HG03354 (cell line): ENCODE measurements at regions not wholly inside any gene's neighbourhood (a gene's known extent, or its start where the extent isn't known, plus 50 kb on each side); places are given as distances from the start of the nearest gene placed in this dataset.

Source experiments
- ATAC-seq: cut with Tn5 transposase; IDR thresholded peaks from one replicate; pipeline ENCODE4 v1.9.1; 2021; ENCODE audit warnings: mild to moderate bottlenecking; ENCODE audit not compliant: unreplicated experiment, poor library complexity, severe bottlenecking

DNA sequence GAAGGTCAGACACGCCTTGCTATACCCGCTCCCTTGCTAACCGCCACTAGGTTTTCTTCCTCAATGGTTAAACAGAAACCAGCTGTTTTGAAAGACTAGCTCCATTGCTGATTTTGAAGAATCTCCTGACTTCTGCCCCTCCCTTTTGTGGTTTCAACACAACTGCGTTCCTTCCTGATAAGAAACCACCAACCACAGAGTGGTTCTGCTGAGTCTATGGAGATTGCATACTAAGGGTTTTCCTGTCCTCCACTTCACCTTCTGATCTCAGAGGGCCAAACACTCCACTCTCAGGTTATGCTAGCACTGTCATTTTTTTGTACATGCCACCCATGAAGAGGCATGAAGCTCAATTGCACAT is 207.9 kb downstream of the MYLK4 start:
- ATAC-seq, result peak; percentile 74

DNA sequence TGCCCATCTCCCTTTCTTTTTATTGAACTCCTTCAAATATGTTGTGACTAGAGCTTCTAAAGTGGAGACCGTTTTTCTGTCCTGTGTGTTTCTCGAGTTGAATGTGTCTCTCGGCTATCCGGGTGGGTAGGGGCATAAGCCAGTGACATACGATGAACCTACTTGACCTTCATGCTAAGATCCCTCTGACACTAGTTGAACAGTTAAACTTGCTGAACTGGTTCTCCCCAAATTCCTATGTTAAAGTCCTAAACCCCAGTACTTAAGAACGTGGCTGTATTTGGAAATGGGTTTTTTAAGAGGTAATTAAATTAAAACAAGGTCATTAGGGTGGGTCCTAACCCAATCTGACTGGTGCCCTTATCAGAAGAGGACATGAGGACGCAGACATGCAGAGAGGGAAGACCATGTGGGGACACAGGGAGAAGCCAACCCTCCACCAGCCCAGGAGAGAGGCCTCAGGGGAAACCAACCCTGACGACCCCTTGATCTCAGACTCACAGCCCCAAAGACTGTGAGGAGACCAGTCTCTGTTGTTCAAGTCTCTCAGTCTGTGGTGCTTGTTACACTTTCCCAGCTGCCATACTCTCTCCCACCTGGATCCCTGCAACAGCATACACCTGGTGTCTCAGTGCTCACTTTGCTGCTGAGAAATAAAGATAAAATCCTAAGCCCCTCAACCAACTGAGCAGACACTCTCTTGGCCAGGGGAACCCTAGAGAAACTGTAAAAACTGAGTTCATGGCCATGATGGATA is 208.4 kb downstream of the MYLK4 start:
- peak; percentile 25 for ATAC-seq

DNA sequence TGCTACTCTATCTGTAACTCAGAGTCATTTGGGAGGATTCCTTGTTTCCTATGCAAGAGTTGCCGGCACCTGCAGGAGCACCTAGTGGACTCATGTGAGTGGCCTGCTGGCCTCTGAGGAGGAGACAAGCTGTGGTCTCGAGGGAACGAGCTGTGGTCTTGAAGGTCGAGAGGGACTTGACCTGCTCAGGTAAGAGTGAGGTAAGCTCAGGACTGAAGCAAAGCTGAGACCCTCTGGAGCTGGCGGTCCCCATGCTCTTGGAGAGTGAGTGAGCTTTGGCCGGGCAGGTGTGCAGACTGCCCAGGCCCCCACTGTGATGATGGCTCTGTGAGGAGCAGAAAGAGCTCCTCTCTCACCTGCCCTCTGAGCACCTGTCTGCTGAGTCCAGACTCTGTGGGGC is 214.3 kb downstream of the MYLK4 start:
- ATAC-seq, result no peak

DNA sequence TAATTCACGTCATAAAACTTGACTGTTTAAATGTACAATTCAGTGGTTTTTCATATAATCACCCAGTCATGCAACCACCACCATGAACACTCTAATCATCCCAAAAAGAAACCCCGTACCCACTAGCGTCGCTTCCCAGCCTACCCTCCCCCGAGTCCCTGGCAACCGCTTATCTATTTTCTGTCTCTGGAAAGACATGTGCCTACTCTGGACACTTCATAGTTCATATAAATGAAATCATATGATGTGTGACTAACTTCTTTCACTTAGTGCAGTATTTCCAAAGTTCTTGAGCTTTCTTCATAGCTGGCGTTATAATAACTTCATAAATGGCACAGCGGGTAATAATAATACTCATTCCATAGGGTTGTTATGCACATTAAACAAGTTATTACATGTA is 215.2 kb downstream of the MYLK4 start:
- no peak for ATAC-seq

DNA sequence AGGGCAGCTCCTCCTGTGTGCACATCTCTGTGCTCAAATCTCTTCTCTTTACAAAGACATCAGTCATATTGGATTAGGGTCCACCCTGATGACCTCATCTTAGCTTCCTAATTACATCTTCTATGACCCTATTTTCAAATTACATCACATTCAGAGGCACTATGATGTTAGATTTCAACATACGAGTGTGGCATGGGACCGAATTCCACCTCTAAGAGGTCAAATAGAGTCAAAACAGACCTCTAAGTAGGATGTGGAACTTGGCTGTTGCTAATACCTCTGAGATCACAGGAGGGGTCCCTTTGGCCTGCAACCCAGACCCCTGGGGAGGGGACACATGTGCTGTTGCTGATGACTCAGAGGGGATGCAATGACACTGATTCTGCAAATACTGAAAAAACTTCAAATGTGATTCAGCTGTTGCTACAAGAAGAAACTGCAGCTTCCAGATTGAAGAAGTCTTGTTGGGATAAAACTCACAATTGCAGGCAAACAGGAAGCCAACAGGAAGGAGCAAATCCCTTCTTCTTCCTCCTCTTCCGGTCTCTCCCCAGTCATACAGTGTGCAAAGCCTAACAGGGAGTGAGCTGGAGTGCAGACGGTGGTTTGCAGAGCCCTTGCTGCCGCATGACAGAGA is 216.2 kb downstream of the MYLK4 start:
- no peak for ATAC-seq

DNA sequence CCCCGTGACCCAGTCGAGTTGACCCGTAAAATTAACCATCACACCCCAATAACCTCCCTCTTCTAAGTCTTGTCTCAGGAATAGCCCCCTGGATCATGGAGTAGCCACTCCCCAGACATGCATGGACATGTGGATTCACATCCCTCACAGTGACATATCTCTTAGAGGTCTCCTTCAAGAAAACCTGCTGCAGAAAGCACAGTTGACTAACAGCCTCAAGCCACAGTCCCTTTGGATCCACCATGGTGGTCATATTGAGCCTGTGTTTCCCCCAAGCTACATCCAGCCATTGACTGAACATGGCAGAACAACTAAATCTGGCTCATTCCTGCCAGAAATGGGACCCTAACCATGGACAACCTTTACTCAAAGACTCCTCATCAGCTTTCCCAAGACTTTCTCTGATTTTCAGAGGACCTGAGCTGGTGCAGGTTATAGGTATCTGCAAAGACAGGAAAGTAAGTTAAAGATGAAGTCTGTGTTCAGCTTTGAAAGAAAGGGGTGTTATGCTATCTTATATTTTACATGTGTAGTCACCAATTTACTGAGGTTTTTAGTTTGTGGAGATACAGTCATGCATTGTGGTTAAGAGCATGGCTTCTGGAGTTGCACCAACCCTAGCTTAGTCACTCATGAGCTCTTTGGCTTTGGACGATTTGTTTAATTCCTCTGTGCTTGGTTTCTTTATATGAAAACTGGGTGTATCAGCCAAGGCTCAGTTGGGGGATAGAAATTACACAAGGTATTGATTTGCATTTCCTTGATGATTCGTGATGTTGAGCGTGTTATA is 219.1 kb downstream of the MYLK4 start:
- ATAC-seq, result no peak

DNA sequence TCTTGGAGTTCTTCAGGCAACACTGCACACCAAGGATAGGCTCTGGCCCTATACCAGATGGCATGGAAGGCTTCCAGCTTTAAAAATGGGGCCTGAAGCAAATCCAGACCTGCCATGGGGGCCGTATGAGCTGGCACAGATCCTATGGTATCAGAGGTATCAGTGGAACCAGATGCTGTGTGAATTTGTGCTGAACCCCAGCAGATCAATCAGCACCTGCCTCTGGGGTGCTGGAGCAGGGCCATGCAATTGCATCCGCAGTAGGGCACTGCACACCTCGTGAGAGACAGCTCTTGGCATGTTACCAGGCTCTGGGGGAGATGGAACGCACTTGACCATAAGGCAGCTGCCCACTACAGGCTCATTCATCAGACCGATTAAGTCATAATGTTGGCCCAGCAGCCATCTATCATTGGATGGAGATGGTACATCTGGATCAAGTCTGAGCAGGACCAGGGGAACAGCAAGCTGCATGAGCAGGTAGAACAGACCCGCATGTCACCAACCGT is 221.5 kb downstream of the MYLK4 start:
- no peak for ATAC-seq

DNA sequence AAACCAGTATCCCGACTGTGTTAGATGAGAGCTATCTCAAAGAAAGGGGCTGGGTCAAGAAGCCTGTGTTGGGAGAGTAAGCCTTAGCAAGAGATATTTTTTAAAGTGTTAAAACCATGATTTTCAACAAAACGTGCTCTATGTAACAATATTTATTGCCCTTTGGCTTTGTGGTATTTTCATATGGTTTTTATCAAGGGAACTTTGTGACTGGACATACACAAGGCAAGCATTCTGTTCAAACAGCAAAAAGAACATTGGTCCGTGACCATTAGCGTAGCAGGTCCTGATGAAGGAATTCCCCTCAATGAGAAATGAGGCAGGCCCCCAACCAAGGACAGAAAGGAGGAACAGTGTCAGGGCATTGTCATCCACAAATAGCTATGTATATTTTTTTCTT is 222.6 kb downstream of the MYLK4 start:
- no peak for ATAC-seq

DNA sequence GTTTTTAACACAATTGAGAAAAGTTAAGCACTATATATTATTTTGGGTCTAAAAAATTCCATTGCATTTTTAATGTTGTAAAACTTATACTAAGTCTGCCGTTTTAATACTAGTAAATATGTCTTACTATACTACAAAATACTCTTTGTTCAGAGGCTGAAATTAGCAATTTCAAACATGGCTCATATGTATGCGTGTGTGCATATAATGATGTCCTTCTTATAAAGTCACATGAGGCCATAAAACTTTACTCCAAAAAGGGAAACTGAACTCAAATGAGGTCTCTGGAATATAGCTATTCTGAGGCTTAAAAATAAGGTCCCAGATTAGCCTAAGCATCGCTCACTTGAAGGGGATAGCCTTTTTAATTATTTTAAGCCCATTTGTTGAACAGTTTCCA is 224.0 kb downstream of the MYLK4 start:
- no peak for ATAC-seq

DNA sequence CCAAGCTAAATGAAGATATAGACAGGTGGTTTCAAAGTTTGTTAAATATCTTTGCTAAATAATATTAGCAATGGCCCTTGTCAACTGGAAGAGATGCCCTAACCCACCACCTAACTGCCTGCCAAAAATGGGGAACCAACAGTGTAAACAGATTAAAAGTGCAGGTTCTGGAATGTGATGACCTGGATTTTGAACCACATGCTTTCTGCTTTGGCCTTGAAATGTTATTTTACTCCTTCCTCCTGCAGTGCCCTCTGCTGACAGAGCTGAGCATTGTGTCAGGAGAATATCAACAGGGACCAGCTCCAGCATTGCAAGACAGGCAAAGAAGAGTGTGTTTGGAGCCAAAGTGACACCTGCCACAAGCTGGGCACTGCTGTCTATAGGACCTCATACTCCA is 226.6 kb downstream of the MYLK4 start:
- ATAC-seq, result no peak

DNA sequence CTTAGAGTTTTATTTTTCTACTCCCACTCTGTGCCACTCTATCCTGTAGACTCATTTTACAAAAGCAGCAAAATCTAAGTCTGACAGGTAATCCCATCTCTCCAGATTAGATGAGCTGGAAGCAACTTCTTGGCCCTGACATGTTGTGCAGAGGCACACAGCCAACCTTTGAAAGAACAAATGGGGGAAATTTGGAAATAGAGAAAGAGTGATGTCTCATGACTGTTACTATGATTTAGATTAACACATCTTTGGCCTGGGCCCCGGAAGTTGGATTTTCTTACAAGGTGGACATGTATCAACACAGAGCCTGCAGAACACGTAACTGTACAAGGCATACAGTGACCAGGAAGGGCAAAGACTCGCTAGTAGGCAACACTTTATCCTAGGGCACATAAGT is 227.7 kb downstream of the MYLK4 start:
- ATAC-seq, result no peak

DNA sequence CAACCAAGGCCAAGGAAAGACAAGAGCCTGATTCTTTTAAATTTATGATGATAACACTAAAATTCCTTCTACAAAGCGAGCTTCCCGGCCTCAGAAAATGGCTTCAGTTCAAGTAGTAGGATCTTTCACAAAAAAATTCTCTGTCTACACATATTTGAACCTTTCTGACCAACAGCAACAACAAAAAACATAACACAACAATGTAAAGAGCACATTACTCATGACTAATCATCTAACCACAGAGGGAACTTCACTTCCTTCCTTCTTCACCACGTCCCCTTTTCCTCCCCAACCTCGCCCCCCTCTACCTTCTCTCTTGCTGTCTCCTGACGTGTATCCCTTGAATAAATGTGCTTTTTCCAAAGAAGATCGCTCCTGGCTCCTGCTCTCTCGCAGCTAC is 228.2 kb downstream of the MYLK4 start:
- no peak for ATAC-seq

DNA sequence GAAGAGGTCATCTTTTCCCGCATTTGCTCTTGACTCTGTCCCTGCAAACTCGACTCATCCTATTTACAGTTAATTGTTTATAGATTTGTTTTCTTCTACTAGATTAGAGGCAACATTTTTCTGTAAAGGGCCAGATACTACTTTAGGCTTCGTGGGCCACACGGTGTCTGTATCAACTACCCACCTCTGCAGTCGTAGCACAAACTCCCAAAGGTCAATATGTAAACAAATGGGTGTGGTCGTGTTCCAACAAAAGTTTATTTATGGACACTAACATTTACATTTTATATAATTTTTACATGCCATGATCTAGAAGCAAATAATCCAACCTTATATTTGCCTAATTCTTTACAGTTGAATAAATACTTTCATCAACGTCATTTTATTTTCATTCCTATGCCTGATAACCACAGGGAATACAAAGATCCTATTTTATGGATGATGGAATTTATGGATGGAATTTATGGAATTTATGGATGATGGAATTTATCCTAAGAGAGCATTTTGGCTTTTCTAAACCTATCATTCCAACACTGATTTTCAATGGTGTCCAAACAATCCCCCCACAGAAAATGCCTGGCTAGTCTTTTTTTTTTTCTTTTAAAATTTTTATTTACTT is 232.8 kb downstream of the MYLK4 start:
- ATAC-seq, result no peak

DNA sequence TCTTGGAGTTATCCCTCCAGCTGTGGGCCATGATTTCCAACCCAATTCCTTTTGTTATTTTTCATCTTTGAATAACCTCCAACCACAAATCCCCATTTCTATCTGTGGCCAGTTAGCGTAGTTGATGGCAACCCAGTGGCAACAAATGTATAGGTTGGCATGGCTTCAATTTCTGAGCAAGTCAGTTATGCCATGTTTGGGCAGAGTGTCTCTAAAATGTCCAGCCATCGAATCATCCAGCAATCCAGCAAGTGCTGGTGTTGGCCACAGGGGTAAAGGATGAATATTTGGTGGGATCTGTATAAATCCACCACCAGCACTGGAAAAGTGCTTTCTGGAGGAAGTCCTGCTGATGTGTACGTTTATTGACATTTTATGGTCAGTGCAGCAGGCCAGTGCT is 233.3 kb downstream of the MYLK4 start:
- ATAC-seq, result no peak

DNA sequence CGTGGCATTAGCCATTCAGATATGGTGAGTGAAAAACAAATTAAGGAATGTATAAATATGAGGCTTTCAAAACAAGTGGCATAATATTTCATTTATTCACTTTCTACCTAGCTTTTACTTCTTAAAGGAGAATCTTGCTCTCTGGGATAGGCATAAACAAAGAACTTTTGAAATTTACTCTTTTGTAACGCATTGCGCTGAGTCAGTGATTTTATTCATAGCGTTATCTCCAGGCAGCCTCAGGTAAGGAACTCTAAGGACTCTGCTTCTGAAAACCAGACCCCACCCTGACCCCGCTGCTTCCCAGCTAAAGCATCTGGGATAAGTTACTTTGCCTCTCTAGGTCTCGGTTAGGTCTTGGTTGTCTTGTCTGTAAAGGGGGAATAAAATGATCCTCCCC is 234.7 kb downstream of the MYLK4 start:
- no peak for ATAC-seq

DNA sequence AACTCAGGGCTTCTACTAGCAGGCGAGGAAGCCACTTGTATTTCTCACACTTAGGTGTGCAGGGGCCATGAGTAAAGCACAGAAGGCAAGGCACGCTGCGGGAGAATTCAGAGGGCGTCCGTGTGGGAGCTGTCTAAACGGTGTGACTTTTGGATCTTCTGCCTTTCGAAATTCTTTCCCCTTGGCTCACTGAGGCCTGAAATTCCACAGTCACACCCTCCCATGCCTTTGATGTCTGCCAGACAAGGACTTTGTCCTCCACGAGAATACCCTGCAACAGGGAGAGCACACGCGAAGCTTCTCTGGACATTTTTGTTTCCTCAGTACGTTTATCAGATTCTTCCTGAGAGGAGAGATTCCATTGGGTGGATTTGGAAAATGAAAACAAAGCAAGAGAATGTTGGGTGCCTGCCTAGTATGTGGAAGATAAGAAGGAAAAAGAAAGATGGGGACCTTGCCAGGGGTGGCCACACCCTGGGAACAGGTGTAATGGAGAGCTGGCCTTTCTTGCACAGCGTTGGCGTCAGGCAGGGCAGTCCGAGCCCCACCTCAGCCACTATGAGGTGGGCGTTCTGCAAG is 235.7 kb downstream of the MYLK4 start:
- no peak for ATAC-seq

DNA sequence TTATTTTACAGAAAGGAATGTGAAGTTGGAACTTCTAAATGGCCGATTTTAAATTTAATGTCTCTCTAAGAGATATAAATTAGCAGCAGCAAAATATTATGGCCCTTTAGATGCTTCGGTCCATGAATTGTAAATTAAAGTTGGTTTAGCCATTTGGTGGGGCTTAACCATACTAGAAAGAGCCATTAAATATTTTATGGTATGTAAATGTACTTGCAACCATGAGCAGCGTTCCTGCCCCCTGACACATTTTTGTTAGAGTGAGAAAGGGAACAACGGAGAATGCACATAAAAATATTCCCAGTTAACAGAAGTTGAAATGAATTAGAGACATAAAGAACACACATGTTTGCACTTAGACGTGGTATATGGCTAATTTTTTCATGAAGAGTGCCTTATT is 237.9 kb downstream of the MYLK4 start:
- ATAC-seq, result no peak

DNA sequence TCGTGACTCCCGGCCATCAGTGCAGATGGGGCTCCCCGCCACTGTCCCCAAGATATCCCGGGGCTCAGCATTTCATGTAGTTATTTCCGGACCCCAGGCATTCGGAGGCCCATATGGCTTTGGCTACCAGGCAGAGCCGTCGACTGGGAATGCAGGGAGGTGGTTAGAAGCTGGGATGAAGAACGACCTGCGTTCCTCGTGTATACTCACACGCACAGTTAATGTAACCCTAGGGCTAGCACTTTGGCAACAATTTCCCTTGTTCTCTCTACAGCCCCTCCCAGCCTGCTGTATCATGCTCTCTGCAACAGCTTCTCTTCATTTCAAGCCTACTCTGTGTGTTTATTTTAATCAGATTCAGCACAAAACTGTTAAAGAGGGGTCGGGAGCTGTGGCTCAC is 240.4 kb downstream of the MYLK4 start:
- no peak for ATAC-seq

DNA sequence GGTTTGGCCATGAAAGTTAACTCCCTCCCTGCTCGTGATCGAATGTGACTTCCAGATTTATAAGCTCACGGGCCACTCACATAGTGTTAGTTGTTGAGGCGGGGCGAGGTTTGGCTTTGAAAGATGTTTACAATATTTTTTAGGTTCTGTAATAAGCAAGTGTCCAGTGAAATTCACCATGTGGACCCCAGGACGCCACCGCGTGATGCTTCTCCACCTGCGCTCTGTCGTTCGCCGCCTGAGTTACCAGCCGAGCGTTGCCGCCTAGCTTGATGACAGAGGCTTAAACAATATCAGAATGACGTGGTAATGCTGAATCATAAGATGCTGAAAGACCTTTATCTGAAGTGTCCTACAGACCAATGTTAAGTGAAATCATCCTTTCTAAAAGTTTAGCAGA is 241.0 kb downstream of the MYLK4 start:
- ATAC-seq, result no peak

DNA sequence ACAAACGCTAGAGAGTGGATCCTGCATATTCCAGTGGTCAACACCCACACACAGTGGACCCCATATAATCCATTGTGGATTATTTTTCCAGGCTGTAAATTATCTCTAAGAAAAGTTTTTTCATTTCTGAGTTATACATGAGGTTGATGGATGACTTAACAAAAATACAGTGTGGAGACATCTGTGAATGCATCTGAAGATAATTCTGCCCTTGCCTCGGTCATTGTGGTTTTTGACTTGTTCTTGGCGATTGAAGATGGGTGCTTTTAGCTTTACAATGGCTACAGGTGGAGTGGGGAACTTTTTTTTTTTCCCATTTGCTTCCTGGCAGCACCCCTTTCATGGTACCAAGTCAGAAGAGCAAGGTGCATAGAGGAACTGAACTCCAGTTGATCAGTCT is 242.7 kb downstream of the MYLK4 start:
- no peak for ATAC-seq
